ENCODE measurements at regions not wholly inside any gene's neighbourhood (a gene's known extent, or its start where the extent isn't known, plus 50 kb on each side); places are given as distances from the start of the nearest gene placed in this dataset.
"Not testable (repeated sequence)": the region's sequence is repeated elsewhere in the genome, so short reads cannot be mapped to it uniquely, and the experiment has no call there.

GRCh38 chr7:145434811-145435210 lies 599.0 kb upstream of the TPK1 start:
- 82 to 91% (median 87%) methylated on average over 7 of the region's 7 CpGs for WGBS, 3 donors
- Histone ChIP-seq H3K4me1 (ENCODE audit: insufficient read depth) (no peaks in the 10 kb centered on the region), H3K4me3 (no peak overlapping the region), H3K9me3 (no peaks in the 10 kb centered on the region), H3K36me3 (no peaks in the 10 kb centered on the region), H3K27ac (no peak overlapping the region), H3K27me3 (no peaks in the 10 kb centered on the region)
- no peak for DNase-seq
- intact Hi-C loops (cut with DNase I) = no loop called here
- TF ChIP-seq CTCF (IDR thresholded peaks at IDR 0.05) (no peak), POLR2A (IDR thresholded peaks at IDR 0.05) (no peak), EP300 (IDR thresholded peaks at IDR 0.05) (no peak)

- H3K9me3 ChIP-seq = no peaks in the 10 kb centered on the region
- no peak for DNase-seq
- no peaks in the 10 kb centered on the region for H3K36me3 ChIP-seq
- 82 to 100% (median 86%) methylated on average over 1 of the region's 1 CpG for WGBS, 3 donors
- no peaks in the 10 kb centered on the region for H3K27me3 ChIP-seq
- intact Hi-C loops (cut with DNase I) = no loop called here
- no peaks in the 10 kb centered on the region for H3K4me1 ChIP-seq (ENCODE audit: insufficient read depth)
- no peak overlapping the region for H3K27ac ChIP-seq
- TF ChIP-seq EP300 (IDR thresholded peaks at IDR 0.05) (no peak), CTCF (IDR thresholded peaks at IDR 0.05) (no peak), POLR2A (IDR thresholded peaks at IDR 0.05) (no peak)
- no peak overlapping the region for H3K4me3 ChIP-seq
Measured at GRCh38 chr7:145431834-145432233, 596.0 kb upstream of the TPK1 start.

DNA sequence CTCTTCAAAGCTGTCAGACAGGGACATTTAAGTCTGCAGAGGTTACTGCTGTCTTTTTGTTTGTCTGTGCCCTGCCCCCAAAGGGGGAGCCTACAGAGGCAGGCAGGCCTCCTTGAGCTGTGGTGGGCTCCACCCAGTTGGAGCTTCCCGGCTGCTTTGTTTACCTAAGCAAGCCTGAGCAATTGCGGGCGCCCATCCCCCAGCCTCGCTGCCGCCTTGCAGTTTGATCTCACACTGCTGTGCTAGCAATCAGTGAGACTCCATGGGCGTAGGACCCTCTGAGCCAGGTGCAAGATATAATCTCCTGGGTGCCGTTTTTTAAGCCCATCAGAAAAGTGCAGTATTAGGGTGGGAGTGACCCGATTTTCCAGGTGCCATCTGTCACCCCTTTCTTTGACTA lies 582.6 kb upstream of the TPK1 start:
- H3K36me3 ChIP-seq; H3K9me3 ChIP-seq; H3K27ac ChIP-seq; intact Hi-C loops (cut with DNase I); H3K27me3 ChIP-seq; H3K4me3 ChIP-seq; H3K4me1 ChIP-seq (ENCODE audit: insufficient read depth); DNase-seq: not testable (repeated sequence)
- WGBS, 3 donors = 83 to 87% (median 87%) methylated on average over 8 of the region's 8 CpGs

DNA sequence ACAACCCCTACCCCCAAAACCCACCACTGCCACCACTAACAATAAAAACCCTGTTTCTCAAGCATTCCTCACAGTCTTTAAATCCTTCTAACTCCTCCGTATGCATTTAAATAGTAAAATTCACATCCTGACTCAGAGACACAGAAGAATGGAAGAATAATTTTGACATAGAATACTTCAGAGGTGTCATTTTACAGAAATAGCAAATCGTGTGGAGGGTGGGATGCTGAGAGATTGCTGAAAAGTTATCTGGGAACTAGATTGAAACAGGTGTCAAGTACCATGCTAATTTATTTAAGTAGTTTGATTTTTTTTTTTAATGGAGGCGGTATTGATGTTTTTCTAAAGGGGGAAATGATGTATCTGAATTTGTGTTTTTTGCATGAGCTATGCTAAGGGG lies 575.2 kb upstream of the TPK1 start:
- intact Hi-C loops (cut with DNase I) = no loop called here
- TF ChIP-seq EP300 (IDR thresholded peaks at IDR 0.05) = no peak

DNA sequence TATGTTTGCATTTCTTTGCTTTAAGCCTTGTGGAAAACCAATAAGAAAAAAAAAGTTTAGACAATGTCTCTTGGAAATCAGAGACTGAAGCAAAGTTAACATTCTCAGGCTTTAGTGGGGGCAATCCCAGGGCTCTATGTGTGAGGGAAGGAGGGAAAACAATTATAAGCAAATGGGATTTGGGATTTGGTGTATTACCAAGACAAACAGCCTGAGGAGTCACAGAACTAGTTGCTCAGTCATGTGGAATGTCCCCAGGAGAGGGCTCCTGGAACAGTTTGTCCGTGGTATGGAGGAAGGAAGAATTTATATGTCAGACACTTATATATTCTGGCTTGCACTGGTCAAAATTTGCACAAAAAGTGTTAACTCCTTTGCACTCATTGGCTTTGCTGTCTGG lies 562.9 kb upstream of the TPK1 start:
- DNase-seq = no peak
- H3K4me3 ChIP-seq = no peak overlapping the region
- no peaks in the 10 kb centered on the region for H3K4me1 ChIP-seq (ENCODE audit: insufficient read depth)
- no peaks in the 10 kb centered on the region for H3K27me3 ChIP-seq
- H3K27ac ChIP-seq = no peak overlapping the region
- WGBS, 3 donors = 36 to 48% (median 38%) methylated on average over 1 of the region's 1 CpG
- intact Hi-C loops (cut with DNase I) = no loop called here
- TF ChIP-seq EP300 (IDR thresholded peaks at IDR 0.05) = no peak
- no peak for TF ChIP-seq POLR2A (IDR thresholded peaks at IDR 0.05)
- TF ChIP-seq CTCF (IDR thresholded peaks at IDR 0.05) = no peak
- H3K9me3 ChIP-seq = no peaks in the 10 kb centered on the region
- no peaks in the 10 kb centered on the region for H3K36me3 ChIP-seq

More for the DNA sequence above, 575.2 kb upstream of the TPK1 start:
- no peak overlapping the region for H3K27ac ChIP-seq
- no peaks in the 10 kb centered on the region for H3K36me3 ChIP-seq
- H3K4me3 ChIP-seq = no peak overlapping the region
- no peak for DNase-seq
- no peaks in the 10 kb centered on the region for H3K27me3 ChIP-seq
- no peaks in the 10 kb centered on the region for H3K4me1 ChIP-seq (ENCODE audit: insufficient read depth)
- WGBS, 3 donors = 53 to 62% (median 53%) methylated on average over 3 of the region's 3 CpGs
- H3K9me3 ChIP-seq = no peaks in the 10 kb centered on the region

DNA sequence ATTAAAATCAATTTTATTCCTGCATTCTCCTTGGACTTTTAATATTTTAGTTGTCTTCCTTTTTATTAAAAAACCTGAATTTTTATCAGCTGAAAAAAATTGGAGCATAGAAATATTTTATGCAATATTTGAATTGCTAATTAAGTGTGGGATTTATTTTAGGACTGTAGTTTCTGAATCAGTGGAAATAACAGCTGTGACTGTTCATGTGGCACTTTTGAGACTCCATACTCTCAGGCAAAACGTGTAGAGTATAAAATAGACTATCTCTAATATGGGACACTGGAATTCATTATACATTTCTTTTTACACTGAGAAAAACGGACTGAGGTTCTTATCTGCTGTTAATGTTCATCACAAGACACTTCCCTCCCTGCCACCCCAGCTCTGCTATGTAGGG lies 558.3 kb upstream of the TPK1 start:
- WGBS, 3 donors = 0 to 14% (median 2%) methylated on average over 2 of the region's 2 CpGs
- TF ChIP-seq POLR2A (IDR thresholded peaks at IDR 0.05) = no peak
- no peak for TF ChIP-seq CTCF (IDR thresholded peaks at IDR 0.05)
- TF ChIP-seq EP300 (IDR thresholded peaks at IDR 0.05) = no peak
- Histone ChIP-seq H3K4me3 (no peak overlapping the region), H3K27ac (no peak overlapping the region), H3K36me3 (no peaks in the 10 kb centered on the region), H3K27me3 (no peaks in the 10 kb centered on the region), H3K4me1 (ENCODE audit: insufficient read depth) (no peaks in the 10 kb centered on the region), H3K9me3 (no peaks in the 10 kb centered on the region)
- no peak for DNase-seq
- intact Hi-C loops (cut with DNase I) = no loop called here
